Lung (tissue), 11 donors: ENCODE measurements at regions not wholly inside any gene's neighbourhood (a gene's known extent, or its start where the extent isn't known, plus 50 kb on each side); places are given as distances from the start of the nearest gene placed in this dataset.

Experiments
- ATAC-seq: fragments of 200-7000 bp; cut with Tn5 transposase; one replicate; pipeline ENCODE4 v1.9.1; 2020; ENCODE audit warnings: moderate number of reproducible peaks; ENCODE audit not compliant: insufficient read depth, low FRiP score
- DNase-seq, 3 donors: peaks; one replicate each; pipeline ENCODE4 v3.0.0-alpha.2; 2013 to 2017
- H3K27ac ChIP-seq, 2 donors: one replicate each; pipeline ENCODE4 v1.5.1; 2013; ENCODE audit warnings: mild to moderate bottlenecking in 2 of 2, moderate library complexity in 2 of 2, control low read depth in 1 of 2, inconsistent platforms in 1 of 2, low read depth in 1 of 2, low read length in 1 of 2
- H3K27me3 ChIP-seq, 3 donors: one replicate each; pipeline ENCODE4 v1.5.1; 2013; ENCODE audit warnings: low read length in 2 of 3; ENCODE audit not compliant: control insufficient read depth in 3 of 3, insufficient read depth in 3 of 3
- H3K36me3 ChIP-seq, 4 donors: one replicate each; pipeline ENCODE4 v1.5.1; 2013; ENCODE audit warnings: low read length in 4 of 4, mild to moderate bottlenecking in 1 of 4, moderate library complexity in 1 of 4; ENCODE audit not compliant: control insufficient read depth in 4 of 4, insufficient read depth in 4 of 4
- H3K4me1 ChIP-seq, 5 donors: one replicate each; pipeline ENCODE4 v1.5.1; 2013; ENCODE audit warnings: low read length in 5 of 5, mild to moderate bottlenecking in 2 of 5, moderate library complexity in 1 of 5; ENCODE audit not compliant: control insufficient read depth in 5 of 5, insufficient read depth in 5 of 5
- H3K4me3 ChIP-seq: one replicate; pipeline ENCODE4 v1.5.1; 2013; ENCODE audit warnings: mild to moderate bottlenecking, control low read depth, moderate library complexity
- H3K9ac ChIP-seq, 2 donors: one replicate each; pipeline ENCODE4 v1.5.1; 2013; ENCODE audit warnings: low read length in 2 of 2, control low read depth in 1 of 2; ENCODE audit not compliant: insufficient read depth in 1 of 2
- H3K9me3 ChIP-seq, 4 donors: one replicate each; pipeline ENCODE4 v1.5.1; 2013; ENCODE audit warnings: low read length in 3 of 4, mild to moderate bottlenecking in 1 of 4, moderate library complexity in 1 of 4; ENCODE audit not compliant: control insufficient read depth in 4 of 4, insufficient read depth in 3 of 4
- WGBS, 2 donors: extraction: QIAGEN DNeasy Blood & Tissue Kit; methylation state at CpG; one replicate each; pipeline ENCODE4 v1.1.7; 2013; 5-methylcytosine and 5-hydroxymethylcytosine counted together
- TF ChIP-seq, protein P1 (sequence below): IDR thresholded peaks from 2 replicates; pipeline ENCODE4 v1.5.1; 2012; ENCODE audit warnings: mild to moderate bottlenecking; ENCODE audit errors: control extremely low read depth, extremely low read depth
- donor health status: control.
- donor health status: control.
- donor health status: Bipolar disorder and iron deficiency.
- donor health status: healthy.
- donor health status: DM: yes; HTN: yes; CAD: no.

DNA sequence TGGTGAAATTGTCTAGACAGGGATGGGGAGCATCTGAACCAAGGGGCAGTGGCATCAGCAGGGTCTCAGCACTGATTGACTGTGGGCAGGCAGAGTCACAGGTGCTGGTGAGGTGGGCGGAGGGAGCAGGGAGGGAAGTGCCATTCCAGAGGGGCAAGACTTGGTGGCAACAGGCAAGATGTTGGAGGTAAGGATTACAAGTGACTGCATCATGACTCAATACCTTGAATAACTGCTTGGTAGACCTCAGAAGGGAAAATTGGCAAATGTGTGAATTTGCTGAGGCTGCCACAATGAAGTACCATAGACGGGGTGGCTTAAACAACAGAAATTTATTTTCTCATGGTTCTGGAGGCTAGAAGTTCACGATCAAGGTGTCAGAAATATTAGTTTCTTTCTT, 419.1 kb downstream of the HS3ST3B1 start:
- WGBS, 2 donors = 92 to 95% methylated on average over 3 of the region's 3 CpGs

DNA sequence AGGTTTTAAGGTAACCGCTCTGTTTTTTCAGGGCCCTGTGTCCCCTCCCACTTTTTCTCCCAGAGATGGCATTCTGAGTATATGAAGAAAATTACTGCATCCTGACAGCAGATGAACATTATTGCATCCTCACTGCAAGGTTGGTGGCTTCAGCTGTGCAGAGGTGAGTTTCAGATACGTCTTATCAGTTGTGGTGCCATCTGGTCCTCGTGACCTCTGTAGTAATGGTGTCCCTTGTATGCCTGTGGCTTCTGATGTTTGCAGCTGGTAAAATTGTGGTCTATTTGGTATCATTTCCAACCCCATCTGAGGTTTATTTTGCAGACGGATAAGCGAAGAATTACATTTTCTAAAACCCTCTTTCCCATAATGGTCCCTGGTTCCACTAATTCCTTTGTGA, 417.0 kb downstream of the HS3ST3B1 start:
- DNase-seq (no peak), ATAC-seq (no peak)
- Histone ChIP-seq H3K4me1 (no peaks in the 10 kb centered on the region), H3K27me3 (no peaks in the 10 kb centered on the region), H3K4me3 (no peak overlapping the region), H3K9me3 (no peaks in the 10 kb centered on the region), H3K27ac (no peak overlapping the region), H3K36me3 (no peaks in the 10 kb centered on the region), H3K9ac (no peak overlapping the region)
- WGBS, 2 donors = 89 to 91% methylated on average over 5 of the region's 5 CpGs
- TF ChIP-seq, protein P1, sequence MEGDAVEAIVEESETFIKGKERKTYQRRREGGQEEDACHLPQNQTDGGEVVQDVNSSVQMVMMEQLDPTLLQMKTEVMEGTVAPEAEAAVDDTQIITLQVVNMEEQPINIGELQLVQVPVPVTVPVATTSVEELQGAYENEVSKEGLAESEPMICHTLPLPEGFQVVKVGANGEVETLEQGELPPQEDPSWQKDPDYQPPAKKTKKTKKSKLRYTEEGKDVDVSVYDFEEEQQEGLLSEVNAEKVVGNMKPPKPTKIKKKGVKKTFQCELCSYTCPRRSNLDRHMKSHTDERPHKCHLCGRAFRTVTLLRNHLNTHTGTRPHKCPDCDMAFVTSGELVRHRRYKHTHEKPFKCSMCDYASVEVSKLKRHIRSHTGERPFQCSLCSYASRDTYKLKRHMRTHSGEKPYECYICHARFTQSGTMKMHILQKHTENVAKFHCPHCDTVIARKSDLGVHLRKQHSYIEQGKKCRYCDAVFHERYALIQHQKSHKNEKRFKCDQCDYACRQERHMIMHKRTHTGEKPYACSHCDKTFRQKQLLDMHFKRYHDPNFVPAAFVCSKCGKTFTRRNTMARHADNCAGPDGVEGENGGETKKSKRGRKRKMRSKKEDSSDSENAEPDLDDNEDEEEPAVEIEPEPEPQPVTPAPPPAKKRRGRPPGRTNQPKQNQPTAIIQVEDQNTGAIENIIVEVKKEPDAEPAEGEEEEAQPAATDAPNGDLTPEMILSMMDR = no peak

More for the DNA sequence above, 419.1 kb downstream of the HS3ST3B1 start:
- Histone ChIP-seq H3K36me3 (no peaks in the 10 kb centered on the region), H3K4me3 (no peak overlapping the region), H3K4me1 (no peaks in the 10 kb centered on the region), H3K27me3 (no peaks in the 10 kb centered on the region), H3K9me3 (no peaks in the 10 kb centered on the region), H3K9ac (no peak overlapping the region), H3K27ac (no peak overlapping the region)
- TF ChIP-seq, protein P1 = no peak
- DNase-seq = no peak
- no peak for ATAC-seq

DNA sequence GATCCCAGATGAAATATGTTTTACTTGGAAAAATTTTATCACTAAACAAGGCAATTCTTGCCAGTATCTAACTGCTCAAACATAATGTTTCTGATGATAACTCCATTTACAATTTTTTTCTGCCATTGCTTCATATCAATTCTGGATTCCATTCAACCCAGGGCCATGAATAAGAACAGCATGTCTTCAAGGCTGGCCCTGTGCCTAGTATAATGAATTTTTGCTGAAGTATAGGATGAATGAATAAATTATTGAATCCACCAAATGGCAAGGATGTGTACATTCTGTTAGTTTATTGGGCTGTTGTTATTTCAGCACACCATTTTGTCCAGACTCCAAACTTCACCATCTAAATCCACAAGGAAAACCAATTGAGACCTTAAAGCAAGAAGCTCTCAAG, 414.7 kb downstream of the HS3ST3B1 start:
- ATAC-seq (no peak), DNase-seq (peak in 2 of 3 donors; percentile 23 to 27)
- H3K27me3 ChIP-seq = no peaks in the 10 kb centered on the region
- H3K4me3 ChIP-seq = no peak overlapping the region
- no peaks in the 10 kb centered on the region for H3K9me3 ChIP-seq
- H3K4me1 ChIP-seq = no peaks in the 10 kb centered on the region
- TF ChIP-seq, protein P1 = no peak
- H3K27ac ChIP-seq = no peak overlapping the region
- no peaks in the 10 kb centered on the region for H3K36me3 ChIP-seq
- H3K9ac ChIP-seq = no peak overlapping the region

DNA sequence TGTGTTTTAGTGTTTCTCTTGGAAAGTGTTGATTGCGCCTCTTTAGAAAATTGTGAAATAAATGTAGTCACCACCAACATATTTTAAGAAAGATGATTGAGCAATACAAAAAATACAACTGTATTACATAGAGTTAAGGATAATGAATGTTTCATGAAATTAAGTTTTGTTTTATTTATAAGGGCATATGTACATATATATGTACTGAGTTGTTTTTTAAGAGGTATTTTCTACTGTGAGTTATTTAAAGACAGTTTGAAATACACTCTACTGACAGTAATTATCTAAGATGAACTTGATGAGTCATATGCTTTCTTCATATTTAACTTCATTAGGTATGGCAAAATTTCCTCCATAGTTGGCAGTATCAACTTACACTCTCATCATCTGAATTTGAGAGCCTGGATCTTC, 411.7 kb downstream of the HS3ST3B1 start:
- H3K27ac ChIP-seq = no peak overlapping the region
- TF ChIP-seq, protein P1 = no peak
- H3K27me3 ChIP-seq = no peaks in the 10 kb centered on the region
- no peak for DNase-seq
- no peaks in the 10 kb centered on the region for H3K36me3 ChIP-seq
- WGBS, 2 donors = 33 to 72% methylated on average over 1 of the region's 1 CpG
- no peak for ATAC-seq
- H3K9ac ChIP-seq = no peak overlapping the region
- H3K9me3 ChIP-seq = no peaks in the 10 kb centered on the region
- H3K4me3 ChIP-seq = no peak overlapping the region
- H3K4me1 ChIP-seq = no peaks in the 10 kb centered on the region
